SK-N-SH (cell line): ENCODE measurements at regions not wholly inside any gene's neighbourhood (a gene's known extent, or its start where the extent isn't known, plus 50 kb on each side); places are given as distances from the start of the nearest gene placed in this dataset.

ENCODE experiments used
- RCOR1 ChIP-seq: fragments of 150-350 bp; IDR thresholded peaks from 2 replicates; pipeline ENCODE4 v1.6.1; 2017; ENCODE audit warnings: antibody characterized with exemption, low read length
- USF2 ChIP-seq: fragments of 150-350 bp; IDR thresholded peaks from 2 replicates; pipeline ENCODE4 v1.6.1; 2017; ENCODE audit warnings: antibody characterized with exemption, low read length, low read depth, borderline replicate concordance
- TF ChIP-seq, protein P1 (sequence below): fragments of 200-600 bp; sonication (generic); IDR thresholded peaks from 2 replicates; pipeline ENCODE4 v1.6.1; 2017; ENCODE audit warnings: antibody characterized with exemption, mild to moderate bottlenecking, moderate library complexity
- TF ChIP-seq, protein P2 (sequence below): IDR thresholded peaks from 2 replicates; pipeline ENCODE4; 2012

GRCh38 chr20:24373372-24373771 lies 96.1 kb upstream of the SYNDIG1 start:
- TF ChIP-seq, protein P1, sequence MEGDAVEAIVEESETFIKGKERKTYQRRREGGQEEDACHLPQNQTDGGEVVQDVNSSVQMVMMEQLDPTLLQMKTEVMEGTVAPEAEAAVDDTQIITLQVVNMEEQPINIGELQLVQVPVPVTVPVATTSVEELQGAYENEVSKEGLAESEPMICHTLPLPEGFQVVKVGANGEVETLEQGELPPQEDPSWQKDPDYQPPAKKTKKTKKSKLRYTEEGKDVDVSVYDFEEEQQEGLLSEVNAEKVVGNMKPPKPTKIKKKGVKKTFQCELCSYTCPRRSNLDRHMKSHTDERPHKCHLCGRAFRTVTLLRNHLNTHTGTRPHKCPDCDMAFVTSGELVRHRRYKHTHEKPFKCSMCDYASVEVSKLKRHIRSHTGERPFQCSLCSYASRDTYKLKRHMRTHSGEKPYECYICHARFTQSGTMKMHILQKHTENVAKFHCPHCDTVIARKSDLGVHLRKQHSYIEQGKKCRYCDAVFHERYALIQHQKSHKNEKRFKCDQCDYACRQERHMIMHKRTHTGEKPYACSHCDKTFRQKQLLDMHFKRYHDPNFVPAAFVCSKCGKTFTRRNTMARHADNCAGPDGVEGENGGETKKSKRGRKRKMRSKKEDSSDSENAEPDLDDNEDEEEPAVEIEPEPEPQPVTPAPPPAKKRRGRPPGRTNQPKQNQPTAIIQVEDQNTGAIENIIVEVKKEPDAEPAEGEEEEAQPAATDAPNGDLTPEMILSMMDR, result no peak
- TF ChIP-seq, protein P2, sequence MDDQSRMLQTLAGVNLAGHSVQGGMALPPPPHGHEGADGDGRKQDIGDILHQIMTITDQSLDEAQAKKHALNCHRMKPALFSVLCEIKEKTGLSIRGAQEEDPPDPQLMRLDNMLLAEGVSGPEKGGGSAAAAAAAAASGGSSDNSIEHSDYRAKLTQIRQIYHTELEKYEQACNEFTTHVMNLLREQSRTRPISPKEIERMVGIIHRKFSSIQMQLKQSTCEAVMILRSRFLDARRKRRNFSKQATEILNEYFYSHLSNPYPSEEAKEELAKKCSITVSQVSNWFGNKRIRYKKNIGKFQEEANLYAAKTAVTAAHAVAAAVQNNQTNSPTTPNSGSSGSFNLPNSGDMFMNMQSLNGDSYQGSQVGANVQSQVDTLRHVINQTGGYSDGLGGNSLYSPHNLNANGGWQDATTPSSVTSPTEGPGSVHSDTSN, result no peak
- no peak for TF ChIP-seq USF2
- TF ChIP-seq RCOR1, result no peak
